Left ventricle myocardium inferior (tissue), 1 donor: ENCODE measurements at regions not wholly inside any gene's neighbourhood (a gene's known extent, or its start where the extent isn't known, plus 50 kb on each side); places are given as distances from the start of the nearest gene placed in this dataset.
"Not testable (repeated sequence)": the region's sequence is repeated elsewhere in the genome, so short reads cannot be mapped to it uniquely, and the experiment has no call there.

Source experiments
- DNase-seq: peaks from one replicate; pipeline ENCODE4 v3.0.0-alpha.2; 2020
- H3K27ac ChIP-seq: fragments of 200-600 bp; replicated peaks from 2 replicates; pipeline ENCODE4 v1.8.0; 2021
- H3K27me3 ChIP-seq: fragments of 200-600 bp; 2 replicates; pipeline ENCODE4 v1.8.0; 2021; ENCODE audit warnings: low read depth
- H3K36me3 ChIP-seq: fragments of 200-600 bp; 2 replicates; pipeline ENCODE4 v1.8.0; 2021
- H3K4me1 ChIP-seq: fragments of 200-600 bp; 2 replicates; pipeline ENCODE4 v1.8.0; 2021
- H3K4me3 ChIP-seq: fragments of 200-600 bp; 2 replicates; pipeline ENCODE4 v1.8.0; 2021; ENCODE audit warnings: mild to moderate bottlenecking, moderate library complexity
- H3K9me3 ChIP-seq: fragments of 200-600 bp; replicated peaks from 2 replicates; pipeline ENCODE4 v1.8.0; 2021
- intact Hi-C: fragments of 100-400 bp; cut with micrococcal nuclease; formaldehyde crosslinking; loops from one replicate; pipeline ENCODE4 v1.11.0; 2022
- TF ChIP-seq, protein P1 (sequence below): fragments of 200-600 bp; IDR thresholded peaks from 2 replicates; pipeline ENCODE4 v1.8.0; 2021; ENCODE audit warnings: antibody characterized with exemption, mild to moderate bottlenecking, borderline replicate concordance
- donor health status: DM: no; HTN: yes; CAD: no; lungs with severe emphysema.

DNA sequence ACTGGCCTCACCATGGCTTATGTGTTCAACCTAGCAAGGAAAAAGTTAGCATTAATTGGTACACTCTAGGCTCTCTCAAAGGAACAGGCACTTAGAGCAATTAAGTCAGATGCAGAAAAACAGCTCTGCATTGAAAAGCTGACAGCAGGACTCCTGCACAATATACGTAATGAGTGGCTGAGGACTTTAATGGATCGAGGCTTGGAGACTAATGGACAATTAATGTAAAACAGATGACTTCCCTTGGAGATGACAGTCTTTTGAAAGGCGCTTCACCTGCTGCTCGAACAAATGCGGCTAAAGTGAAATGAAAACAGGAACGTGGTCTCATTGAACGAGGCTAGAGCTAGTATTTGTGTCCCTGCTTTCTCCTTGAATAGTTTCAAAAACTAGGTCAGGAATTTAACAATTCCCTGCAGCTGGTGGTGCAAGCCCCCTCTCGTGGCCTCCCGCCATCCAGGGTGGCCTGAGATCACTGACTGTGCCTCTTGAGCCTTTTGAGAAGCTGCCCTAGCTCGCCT, 137.1 kb downstream of the ELOVL4 start:
- intact Hi-C loops, result loop anchor here (10.0 kb wide), 1 partner anchor 235 kb away; no protein-coding TSS in a partner anchor

DNA sequence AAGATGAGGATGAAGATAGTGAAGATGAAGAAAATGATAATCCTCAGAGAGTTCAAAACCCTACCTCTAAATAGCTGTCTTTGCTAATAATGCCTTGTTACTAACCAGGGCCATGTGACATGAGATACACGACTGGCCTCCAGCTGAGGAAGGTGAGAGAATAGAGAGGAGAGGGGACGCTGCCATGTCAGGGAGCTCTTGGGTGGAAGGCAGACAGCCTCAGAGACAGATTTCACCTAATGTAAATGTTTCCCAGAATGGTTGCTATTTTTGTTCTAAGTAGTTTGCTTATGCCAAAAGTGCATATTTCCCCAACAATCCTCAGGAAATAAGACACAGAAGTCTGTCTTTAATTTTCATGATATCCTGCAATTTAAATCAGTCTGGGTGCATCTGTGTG, 138.4 kb downstream of the ELOVL4 start:
- no peaks in the 10 kb centered on the region for H3K4me1 ChIP-seq
- intact Hi-C loops, result no loop called here
- DNase-seq, result no peak
- H3K27me3 ChIP-seq, result peaks cover 3% of the 10 kb centered on the region
- H3K27ac ChIP-seq, result no peak overlapping the region
- TF ChIP-seq, protein P1, sequence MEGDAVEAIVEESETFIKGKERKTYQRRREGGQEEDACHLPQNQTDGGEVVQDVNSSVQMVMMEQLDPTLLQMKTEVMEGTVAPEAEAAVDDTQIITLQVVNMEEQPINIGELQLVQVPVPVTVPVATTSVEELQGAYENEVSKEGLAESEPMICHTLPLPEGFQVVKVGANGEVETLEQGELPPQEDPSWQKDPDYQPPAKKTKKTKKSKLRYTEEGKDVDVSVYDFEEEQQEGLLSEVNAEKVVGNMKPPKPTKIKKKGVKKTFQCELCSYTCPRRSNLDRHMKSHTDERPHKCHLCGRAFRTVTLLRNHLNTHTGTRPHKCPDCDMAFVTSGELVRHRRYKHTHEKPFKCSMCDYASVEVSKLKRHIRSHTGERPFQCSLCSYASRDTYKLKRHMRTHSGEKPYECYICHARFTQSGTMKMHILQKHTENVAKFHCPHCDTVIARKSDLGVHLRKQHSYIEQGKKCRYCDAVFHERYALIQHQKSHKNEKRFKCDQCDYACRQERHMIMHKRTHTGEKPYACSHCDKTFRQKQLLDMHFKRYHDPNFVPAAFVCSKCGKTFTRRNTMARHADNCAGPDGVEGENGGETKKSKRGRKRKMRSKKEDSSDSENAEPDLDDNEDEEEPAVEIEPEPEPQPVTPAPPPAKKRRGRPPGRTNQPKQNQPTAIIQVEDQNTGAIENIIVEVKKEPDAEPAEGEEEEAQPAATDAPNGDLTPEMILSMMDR, result no peak
- no peaks in the 10 kb centered on the region for H3K36me3 ChIP-seq
- H3K9me3 ChIP-seq, result no peaks in the 10 kb centered on the region
- no peak overlapping the region for H3K4me3 ChIP-seq

More for the DNA sequence above, 137.1 kb downstream of the ELOVL4 start:
- Histone ChIP-seq H3K27me3 (peaks cover 3% of the 10 kb centered on the region), H3K9me3 (no peaks in the 10 kb centered on the region), H3K36me3 (no peaks in the 10 kb centered on the region), H3K4me3 (no peak overlapping the region), H3K27ac (no peak overlapping the region), H3K4me1 (no peaks in the 10 kb centered on the region)
- DNase-seq, result no peak
- TF ChIP-seq, protein P1, result no peak

DNA sequence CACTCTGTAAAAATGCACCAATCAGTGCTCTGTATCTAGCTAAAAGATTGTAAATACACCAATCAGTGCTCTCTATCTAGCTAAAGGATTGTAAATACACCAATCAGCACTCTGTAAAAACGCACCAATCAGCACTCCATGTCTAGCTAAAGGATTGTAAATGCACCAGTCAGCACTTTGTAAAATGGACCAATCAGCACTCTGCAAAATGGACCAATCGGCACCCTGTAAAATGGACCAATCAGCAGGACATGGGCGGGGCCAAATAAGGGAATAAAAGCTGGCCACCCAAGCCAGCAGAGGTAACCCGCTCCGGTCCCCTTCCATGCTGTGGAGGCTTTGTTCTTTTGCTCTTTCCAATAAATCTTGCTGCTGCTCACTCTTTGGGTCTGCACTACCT, 140.7 kb downstream of the ELOVL4 start:
- H3K27me3 ChIP-seq, DNase-seq, H3K27ac ChIP-seq, H3K36me3 ChIP-seq, H3K9me3 ChIP-seq, H3K4me3 ChIP-seq, intact Hi-C loops, H3K4me1 ChIP-seq: not testable (repeated sequence)

DNA sequence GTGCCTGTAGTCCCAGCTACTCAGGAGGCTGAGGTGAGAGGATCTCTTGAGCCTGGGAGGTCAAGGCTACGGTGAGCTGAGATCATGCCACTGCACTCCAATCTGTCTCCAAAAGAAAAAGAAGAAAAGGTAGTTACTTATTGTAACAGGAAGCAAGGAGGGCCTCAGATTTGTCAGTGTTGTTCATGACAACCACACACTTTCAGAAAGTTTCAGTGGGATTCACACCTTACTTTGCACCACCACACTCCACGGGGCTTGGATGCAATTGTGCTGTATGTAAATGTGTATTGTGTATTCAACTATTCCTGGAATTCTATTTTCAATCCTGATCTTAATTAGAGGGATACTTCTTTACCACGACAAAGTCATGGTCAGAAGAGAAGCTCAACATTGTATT, 142.6 kb downstream of the ELOVL4 start:
- Histone ChIP-seq H3K9me3 (no peaks in the 10 kb centered on the region), H3K27ac (no peak overlapping the region), H3K27me3 (peaks cover 11% of the 10 kb centered on the region), H3K4me3 (no peak overlapping the region), H3K36me3 (no peaks in the 10 kb centered on the region), H3K4me1 (no peaks in the 10 kb centered on the region)
- intact Hi-C loops, result no loop called here
- TF ChIP-seq, protein P1, result no peak
- DNase-seq, result no peak

DNA sequence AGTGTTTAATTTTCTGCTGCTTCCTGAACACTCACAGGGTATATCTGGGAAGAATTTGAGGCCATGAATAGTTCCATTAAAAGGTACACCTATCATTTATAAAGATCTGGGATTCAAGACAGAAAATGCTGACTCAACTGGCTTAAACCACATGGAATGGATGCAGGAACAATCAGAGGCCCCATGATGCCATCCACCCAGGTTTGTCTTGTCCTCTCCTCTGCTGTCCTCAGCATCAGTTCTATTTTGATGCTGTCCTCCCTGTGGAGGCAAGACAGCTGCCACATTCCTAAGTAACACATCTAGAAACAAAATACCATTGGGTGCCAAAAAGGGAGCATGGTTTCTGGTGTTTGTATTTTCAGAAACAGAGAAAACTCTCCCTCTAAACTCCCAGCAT, 143.4 kb downstream of the ELOVL4 start:
- intact Hi-C loops, result no loop called here
- DNase-seq, result no peak
- no peaks in the 10 kb centered on the region for H3K9me3 ChIP-seq

DNA sequence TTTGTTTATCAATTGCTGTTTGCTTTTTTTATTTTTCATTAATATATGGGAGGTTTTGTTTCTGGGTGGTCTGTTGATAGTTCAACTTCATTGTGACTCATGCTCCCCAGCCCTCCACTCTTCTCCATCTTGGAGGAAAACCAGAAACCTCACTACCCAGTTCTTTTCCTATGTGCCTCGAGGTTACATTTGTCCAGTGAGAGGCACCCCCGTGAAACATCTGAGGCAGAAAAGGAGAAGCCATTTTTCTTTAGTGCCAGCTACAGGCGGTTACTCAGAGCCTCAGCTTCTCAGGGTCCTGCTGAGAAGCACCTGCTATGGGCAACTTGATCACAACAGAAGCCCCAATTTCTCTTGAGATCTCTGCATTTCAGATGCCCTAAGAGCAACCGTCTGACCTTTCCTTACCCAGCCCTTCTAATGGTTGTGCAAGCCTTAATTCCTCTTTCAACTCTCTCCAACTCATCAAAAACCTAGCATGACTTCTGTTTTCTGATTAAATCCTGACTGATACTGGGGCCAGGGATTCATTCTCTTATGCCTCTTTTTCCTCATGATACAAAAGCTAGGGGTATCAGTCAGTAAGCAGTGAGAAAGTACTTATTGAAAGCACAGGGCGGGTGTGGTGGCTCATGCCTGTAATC, 144.6 kb downstream of the ELOVL4 start:
- H3K4me3 ChIP-seq, result no peak overlapping the region
- no peaks in the 10 kb centered on the region for H3K4me1 ChIP-seq
- peaks cover 11% of the 10 kb centered on the region for H3K27me3 ChIP-seq
- H3K9me3 ChIP-seq, result no peaks in the 10 kb centered on the region
- TF ChIP-seq, protein P1, result no peak
- DNase-seq, result no peak
- no peaks in the 10 kb centered on the region for H3K36me3 ChIP-seq
- no peak overlapping the region for H3K27ac ChIP-seq
- intact Hi-C loops, result no loop called here

More for the DNA sequence above, 143.4 kb downstream of the ELOVL4 start:
- Histone ChIP-seq H3K36me3 (no peaks in the 10 kb centered on the region), H3K4me3 (no peak overlapping the region), H3K27me3 (peaks cover 11% of the 10 kb centered on the region), H3K4me1 (no peaks in the 10 kb centered on the region), H3K27ac (no peak overlapping the region)
- TF ChIP-seq, protein P1, result no peak
